K562 (cell line): ENCODE measurements at regions not wholly inside any gene's neighbourhood (a gene's known extent, or its start where the extent isn't known, plus 50 kb on each side); places are given as distances from the start of the nearest gene placed in this dataset.

ENCODE experiments used
- ARID3A ChIP-seq: IDR thresholded peaks from 2 replicates; pipeline ENCODE4 v1.6.1; 2012; ENCODE audit warnings: low read depth, low read length, improper control_type of control experiment, borderline replicate concordance
- ATF3 ChIP-seq, 2 experiments: fragments of 450-650 bp in 1 of 2; sonication (generic) in 1 of 2; formaldehyde crosslinking in 1 of 2; IDR thresholded peaks in 1 of 2; conservative IDR thresholded peaks in 1 of 2; 2 replicates each; pipeline versions ENCODE4 v1.6.1 to v1.8.1; 2016 to 2023; ENCODE audit warnings: mild to moderate bottlenecking in 2 of 2, moderate library complexity in 2 of 2, inconsistent platforms in 1 of 2, missing genetic modification reagents in 1 of 2
- CHD7 ChIP-seq: fragments of 200-600 bp; sonication (generic); IDR thresholded peaks from one replicate; pipeline ENCODE4 v1.6.1; 2012; ENCODE audit warnings: mild to moderate bottlenecking, low read depth, low read length, inconsistent platforms
- CTCF ChIP-seq, 3 experiments: IDR thresholded peaks in 2 of 3; conservative IDR thresholded peaks in 1 of 3; 2 replicates each; pipeline ENCODE4 v1.5.1; 2011 to 2012; ENCODE audit warnings: low read length in 3 of 3, mild to moderate bottlenecking in 3 of 3, control low read depth in 2 of 3, improper control_type of control experiment in 1 of 3, inconsistent platforms in 1 of 3, low read depth in 1 of 3, mixed read lengths in 1 of 3, moderate library complexity in 1 of 3; ENCODE audit not compliant: insufficient read depth in 2 of 3
- EZH2 ChIP-seq: IDR thresholded peaks from 2 replicates; pipeline ENCODE4 v1.6.1; 2012; ENCODE audit warnings: low read depth, mild to moderate bottlenecking, inconsistent platforms, low read length, borderline replicate concordance
- FOXM1 ChIP-seq, 2 experiments: fragments of 450-650 bp in 1 of 2; sonication (generic) in 1 of 2; formaldehyde crosslinking in 1 of 2; IDR thresholded peaks; 2 replicates each; pipeline versions ENCODE4 v1.6.1 to v1.9.0; 2017 to 2022; ENCODE audit warnings: low read depth in 2 of 2, mild to moderate bottlenecking in 2 of 2, missing genetic modification reagents in 1 of 2, moderate library complexity in 1 of 2
- HDAC2 ChIP-seq: fragments of 450-650 bp; IDR thresholded peaks from 2 replicates; pipeline ENCODE4 v1.6.1; 2016; ENCODE audit warnings: mild to moderate bottlenecking
- HMGN3 ChIP-seq: IDR thresholded peaks from 2 replicates; pipeline ENCODE4 v1.6.1; 2011; ENCODE audit warnings: borderline replicate concordance, low read depth, mild to moderate bottlenecking, mixed read lengths, low read length; ENCODE audit not compliant: insufficient read length; ENCODE audit errors: extremely low read depth
- MXI1 ChIP-seq: IDR thresholded peaks from 2 replicates; pipeline ENCODE4 v1.6.1; 2011; ENCODE audit warnings: low read depth, mild to moderate bottlenecking, improper control_type of control experiment, low read length
- PHF20 ChIP-seq: fragments of 450-650 bp; IDR thresholded peaks from 2 replicates; pipeline ENCODE4 v1.6.1; 2018; ENCODE audit not compliant: partially characterized antibody
- POLR2AphosphoS5 ChIP-seq: IDR thresholded peaks from 2 replicates; pipeline ENCODE4 v1.6.1; 2011; ENCODE audit warnings: mild to moderate bottlenecking, low read depth, low read length, moderate library complexity; ENCODE audit not compliant: control insufficient read depth, insufficient read depth
- RFX5 ChIP-seq: IDR thresholded peaks from 2 replicates; pipeline ENCODE4 v1.6.1; 2011; ENCODE audit warnings: low read depth, mild to moderate bottlenecking, improper control_type of control experiment, low read length
- SMAD3 ChIP-seq: fragments of 450-650 bp; formaldehyde crosslinking; conservative IDR thresholded peaks from 2 replicates; pipeline ENCODE4 v1.4.0; 2020; ENCODE audit warnings: mild to moderate bottlenecking
- TBL1XR1 ChIP-seq, 2 experiments: IDR thresholded peaks; 2 replicates each; pipeline ENCODE4 v1.6.1; 2012; ENCODE audit warnings: improper control_type of control experiment in 2 of 2, low read length in 2 of 2, mild to moderate bottlenecking in 1 of 2

- TF ChIP-seq FOXM1 (IDR thresholded peaks at IDR 0.05; ENCODE audit: low read depth) = no peak
- TF ChIP-seq FOXM1 (CRISPR knock-in tag; IDR thresholded peaks at IDR 0.05; ENCODE audit: low read depth) = no peak
- no peak for TF ChIP-seq CHD7
- TF ChIP-seq SMAD3 (CRISPR knock-in tag) = no peak
- TF ChIP-seq CTCF (IDR thresholded peaks at IDR 0.05 in 2 of 3, conservative IDR thresholded peaks at IDR 0.05 in 1 of 3; ENCODE audit: insufficient read depth in 2 of 3, low read depth in 1 of 3, low read length in 3 of 3) = no peak
- no peak for TF ChIP-seq ATF3 (IDR thresholded peaks at IDR 0.05)
- no peak for TF ChIP-seq ATF3 (CRISPR knock-in tag; conservative IDR thresholded peaks at IDR 0.05)
- no peak for TF ChIP-seq HDAC2
- TF ChIP-seq ARID3A = no peak
- no peak for TF ChIP-seq RFX5
- TF ChIP-seq HMGN3 = no peak
- no peak for TF ChIP-seq TBL1XR1 (IDR thresholded peaks at IDR 0.05; ENCODE audit: low read length in 2 of 2)
- no peak for TF ChIP-seq EZH2
- no peak for TF ChIP-seq MXI1
- TF ChIP-seq POLR2AphosphoS5 = no peak
- TF ChIP-seq PHF20 = no peak
Observed at GRCh38 chrX:129361576-129361975, 161.7 kb downstream of the SMARCA1 start.
